ENCODE measurements at regions not wholly inside any gene's neighbourhood (a gene's known extent, or its start where the extent isn't known, plus 50 kb on each side); places are given as distances from the start of the nearest gene placed in this dataset.

DNA sequence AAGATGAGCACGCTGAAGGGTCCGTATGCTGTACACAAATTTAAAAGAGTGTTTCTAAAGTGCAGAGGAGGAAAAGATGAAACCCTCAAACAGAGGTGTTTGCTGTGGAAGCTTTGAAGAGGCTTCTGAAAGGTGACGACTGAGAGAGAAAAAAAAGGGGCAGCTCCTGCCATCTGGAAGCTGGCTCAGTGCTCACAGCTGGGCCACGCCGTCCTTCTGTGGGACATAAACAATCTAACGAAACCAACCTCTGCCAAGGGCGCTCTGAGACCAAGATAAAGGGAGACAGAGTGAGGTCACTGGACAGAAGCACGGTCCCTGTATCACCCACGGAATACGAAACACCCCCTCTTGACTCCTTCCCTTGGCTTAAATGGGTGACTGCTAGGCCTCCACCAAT is 96.3 kb upstream of the SLC6A6 start:
- H3K9me3 ChIP-seq (replicated peaks in 1 of 11), result peaks cover 0 to 9% (median 0%) of the 10 kb centered on the region in 11 experiments; a peak in 3 of 22 replicates
- H3K4me3 ChIP-seq, result no peak overlapping the region
- peaks cover 36 to 52% (median 47%) of the 10 kb centered on the region in 10 experiments for H3K4me1 ChIP-seq
- H3K27ac ChIP-seq, result no peak overlapping the region
- peaks cover 0 to 57% (median 20%) of the 10 kb centered on the region in 11 experiments; a peak in 17 of 22 replicates for H4K20me1 ChIP-seq
- no peak for TF ChIP-seq Cebpa-rat (IDR thresholded peaks at IDR 0.05)
- H3K27me3 ChIP-seq, result peaks cover 66 to 98% (median 76%) of the 10 kb centered on the region in 11 experiments
- no peaks in the 10 kb centered on the region for H3K36me3 ChIP-seq
- H3K4me2 ChIP-seq, result peak overlapping the region in 6 of 11 experiments; percentile 78 to 92 (median 86); a peak in 10 of 22 replicates
- no peak overlapping the region for H3K9ac ChIP-seq

DNA sequence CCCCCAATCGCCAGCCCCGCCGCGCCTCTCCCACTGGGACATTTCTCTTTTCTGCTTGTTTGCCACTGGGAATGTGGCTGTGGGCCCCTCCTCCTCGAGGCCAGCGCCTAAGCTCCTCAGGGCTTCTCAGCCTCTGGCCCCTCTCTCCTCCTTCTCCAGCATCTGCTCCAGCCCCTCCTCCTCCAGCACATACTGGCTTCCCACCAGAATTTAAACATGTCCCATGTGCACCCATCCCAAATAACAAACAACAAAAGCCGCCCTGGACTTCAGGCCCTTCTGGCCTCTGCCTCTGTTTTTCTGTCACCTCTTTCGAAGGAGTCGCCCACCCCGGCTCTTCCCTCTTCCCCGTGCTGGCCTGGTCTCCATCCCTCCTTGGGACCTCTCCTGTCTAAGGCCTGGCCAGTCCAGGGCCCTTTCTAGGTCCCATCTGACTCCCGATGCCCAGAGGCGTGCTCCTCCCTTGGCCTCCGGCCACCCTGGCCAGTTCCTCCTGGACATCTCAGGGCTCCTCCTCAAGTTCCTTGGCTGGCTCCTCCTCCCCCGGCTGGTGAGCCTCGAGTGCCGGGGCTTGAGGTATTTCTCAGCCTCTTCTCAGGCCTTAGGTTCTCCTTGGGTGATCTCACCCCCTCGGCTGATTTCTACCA is 94.6 kb upstream of the SLC6A6 start:
- no peak overlapping the region for H3K27ac ChIP-seq
- H3K4me2 ChIP-seq, result no peak overlapping the region
- peaks cover 53 to 96% (median 66%) of the 10 kb centered on the region in 11 experiments for H3K27me3 ChIP-seq
- TF ChIP-seq Cebpa-rat (IDR thresholded peaks at IDR 0.05), result no peak
- H3K36me3 ChIP-seq, result no peaks in the 10 kb centered on the region
- H3K4me1 ChIP-seq, result peaks cover 28 to 38% (median 33%) of the 10 kb centered on the region in 10 experiments
- no peak overlapping the region for H3K9ac ChIP-seq
- H3K4me3 ChIP-seq, result no peak overlapping the region
- peaks cover 0 to 49% (median 9%) of the 10 kb centered on the region in 11 experiments; a peak in 17 of 22 replicates for H4K20me1 ChIP-seq
- H3K9me3 ChIP-seq (replicated peaks in 1 of 11), result peaks cover 0 to 9% (median 0%) of the 10 kb centered on the region in 11 experiments; a peak in 3 of 22 replicates

DNA sequence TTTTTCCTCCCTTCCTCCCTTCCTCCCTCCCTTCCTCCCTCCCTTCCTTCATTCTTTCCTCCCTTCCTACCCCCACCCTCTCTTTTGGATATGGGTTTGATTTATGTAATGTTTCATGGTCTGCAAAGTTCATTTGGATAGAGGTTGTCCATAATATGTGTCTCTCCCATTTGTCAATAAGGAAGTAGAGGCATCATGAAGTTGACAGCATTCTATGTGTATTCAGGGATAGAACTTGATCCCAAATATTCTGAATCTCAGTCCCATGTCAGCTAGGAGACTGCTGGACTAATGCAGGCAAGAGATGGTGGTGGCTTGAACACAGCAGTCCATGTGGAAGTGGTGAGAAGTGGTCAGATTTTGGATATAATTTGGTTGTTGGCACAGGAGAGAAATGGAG is 90.7 kb upstream of the SLC6A6 start:
- peaks cover 0 to 11% (median 0%) of the 10 kb centered on the region in 11 experiments; a peak in 7 of 22 replicates for H4K20me1 ChIP-seq
- no peak overlapping the region for H3K4me3 ChIP-seq
- no peak overlapping the region for H3K27ac ChIP-seq
- peaks cover 14 to 56% (median 34%) of the 10 kb centered on the region in 11 experiments; a peak in 21 of 22 replicates for H3K27me3 ChIP-seq
- H3K9ac ChIP-seq, result no peak overlapping the region
- H3K36me3 ChIP-seq, result no peaks in the 10 kb centered on the region
- no peaks in the 10 kb centered on the region for H3K4me1 ChIP-seq
- peaks cover 0 to 9% (median 0%) of the 10 kb centered on the region in 11 experiments; a peak in 3 of 22 replicates for H3K9me3 ChIP-seq (replicated peaks in 1 of 11)
- no peak for TF ChIP-seq Cebpa-rat (IDR thresholded peaks at IDR 0.05)
- H3K4me2 ChIP-seq, result no peak overlapping the region

DNA sequence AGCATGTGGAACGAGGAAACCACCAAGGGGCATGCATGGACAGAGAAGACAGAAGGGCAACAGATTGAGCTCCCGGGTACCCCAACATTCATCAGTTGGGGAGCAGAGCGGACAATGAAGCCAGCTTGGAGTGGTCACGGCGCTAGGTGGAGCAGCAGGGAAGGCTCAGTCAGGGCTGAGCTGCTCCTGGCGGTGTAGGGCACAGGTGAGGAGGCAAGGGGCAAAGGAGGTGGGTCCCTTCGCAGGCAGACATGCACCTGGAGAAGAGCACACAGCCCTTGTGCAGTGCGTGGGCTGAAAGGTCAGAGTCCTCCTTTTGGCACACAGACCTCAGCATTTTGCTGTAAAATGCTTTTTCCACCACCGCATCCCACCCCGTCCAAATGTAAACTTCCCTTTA is 90.0 kb upstream of the SLC6A6 start:
- H3K4me2 ChIP-seq, result no peak overlapping the region
- no peak for TF ChIP-seq Cebpa-rat (IDR thresholded peaks at IDR 0.05)
- H4K20me1 ChIP-seq, result peaks cover 0 to 7% (median 0%) of the 10 kb centered on the region in 11 experiments; a peak in 7 of 22 replicates
- no peak overlapping the region for H3K27ac ChIP-seq
- no peak overlapping the region for H3K4me3 ChIP-seq
- peaks cover 0 to 9% (median 0%) of the 10 kb centered on the region in 11 experiments; a peak in 3 of 22 replicates for H3K9me3 ChIP-seq (replicated peaks in 1 of 11)
- H3K36me3 ChIP-seq, result no peaks in the 10 kb centered on the region
- no peak overlapping the region for H3K9ac ChIP-seq
- no peaks in the 10 kb centered on the region for H3K4me1 ChIP-seq
- peaks cover 7 to 50% (median 28%) of the 10 kb centered on the region in 11 experiments; a peak in 20 of 22 replicates for H3K27me3 ChIP-seq

DNA sequence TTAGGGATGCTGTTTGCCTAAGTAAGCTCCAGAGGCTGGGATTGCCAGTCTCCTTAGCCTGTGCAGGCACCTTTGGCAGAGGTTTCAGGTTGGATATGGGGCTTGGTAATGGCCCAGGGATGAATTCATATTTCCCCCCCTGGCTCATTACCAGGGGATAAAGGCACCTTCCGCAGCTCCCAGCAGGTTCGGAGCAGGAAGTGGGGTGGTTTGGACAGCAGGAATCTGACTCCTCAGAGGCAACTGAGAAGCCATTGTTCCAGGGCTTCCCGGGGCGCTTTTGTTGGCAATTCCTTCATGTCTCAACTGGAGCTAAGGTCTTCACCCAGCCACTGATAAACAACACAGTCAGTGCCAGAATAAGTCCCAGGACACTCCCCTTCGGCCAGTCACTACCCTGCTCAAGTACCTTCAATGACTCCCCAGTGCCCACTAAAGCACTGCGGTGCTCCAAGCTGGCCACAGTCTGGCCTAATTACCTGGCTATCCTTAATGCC is 85.3 kb upstream of the SLC6A6 start:
- peaks cover 0 to 6% (median 0%) of the 10 kb centered on the region in 11 experiments; a peak in 6 of 22 replicates for H3K27me3 ChIP-seq
- no peak overlapping the region for H3K9ac ChIP-seq
- no peaks in the 10 kb centered on the region for H3K36me3 ChIP-seq
- H3K4me2 ChIP-seq, result no peak overlapping the region
- H4K20me1 ChIP-seq, result peaks cover 0 to 1% (median 0%) of the 10 kb centered on the region in 11 experiments; a peak in 2 of 22 replicates
- peaks cover 3 to 17% (median 5%) of the 10 kb centered on the region in 10 experiments; a peak in 10 of 20 replicates for H3K4me1 ChIP-seq
- no peak overlapping the region for H3K4me3 ChIP-seq
- TF ChIP-seq Cebpa-rat (IDR thresholded peaks at IDR 0.05), result no peak
- H3K9me3 ChIP-seq (replicated peaks in 1 of 11), result peaks cover 0 to 11% (median 6%) of the 10 kb centered on the region in 11 experiments; a peak in 6 of 22 replicates
- H3K27ac ChIP-seq, result no peak overlapping the region

DNA sequence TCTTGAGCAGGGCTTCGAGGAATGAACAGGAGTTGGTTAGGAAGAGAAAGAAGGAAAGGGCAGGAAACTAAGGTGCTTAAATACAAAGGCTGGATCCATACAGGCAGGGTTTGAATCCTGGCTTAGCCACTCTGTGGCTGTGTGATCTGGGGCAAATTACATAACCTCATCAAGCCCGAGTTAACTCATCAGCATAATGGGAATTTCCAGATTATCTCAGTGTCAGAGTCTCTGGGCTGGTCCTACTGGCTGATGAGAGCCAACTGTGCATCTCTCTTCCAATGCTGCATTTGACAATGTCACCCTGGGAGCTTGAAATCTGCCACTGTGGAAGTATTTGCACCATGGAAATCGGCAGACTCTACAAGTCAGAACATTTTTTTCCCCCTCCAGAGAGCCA is 83.8 kb upstream of the SLC6A6 start:
- no peak overlapping the region for H3K9ac ChIP-seq
- H3K27ac ChIP-seq, result no peak overlapping the region
- H3K4me1 ChIP-seq, result peaks cover 14 to 29% (median 17%) of the 10 kb centered on the region in 10 experiments
- H3K4me3 ChIP-seq, result no peak overlapping the region
- H3K9me3 ChIP-seq (replicated peaks in 1 of 11), result peaks cover 0 to 11% (median 6%) of the 10 kb centered on the region in 11 experiments; a peak in 6 of 22 replicates
- no peaks in the 10 kb centered on the region for H4K20me1 ChIP-seq
- H3K4me2 ChIP-seq, result no peak overlapping the region
- TF ChIP-seq Cebpa-rat (IDR thresholded peaks at IDR 0.05), result no peak
- H3K36me3 ChIP-seq, result no peaks in the 10 kb centered on the region
- H3K27me3 ChIP-seq, result no peaks in the 10 kb centered on the region

DNA sequence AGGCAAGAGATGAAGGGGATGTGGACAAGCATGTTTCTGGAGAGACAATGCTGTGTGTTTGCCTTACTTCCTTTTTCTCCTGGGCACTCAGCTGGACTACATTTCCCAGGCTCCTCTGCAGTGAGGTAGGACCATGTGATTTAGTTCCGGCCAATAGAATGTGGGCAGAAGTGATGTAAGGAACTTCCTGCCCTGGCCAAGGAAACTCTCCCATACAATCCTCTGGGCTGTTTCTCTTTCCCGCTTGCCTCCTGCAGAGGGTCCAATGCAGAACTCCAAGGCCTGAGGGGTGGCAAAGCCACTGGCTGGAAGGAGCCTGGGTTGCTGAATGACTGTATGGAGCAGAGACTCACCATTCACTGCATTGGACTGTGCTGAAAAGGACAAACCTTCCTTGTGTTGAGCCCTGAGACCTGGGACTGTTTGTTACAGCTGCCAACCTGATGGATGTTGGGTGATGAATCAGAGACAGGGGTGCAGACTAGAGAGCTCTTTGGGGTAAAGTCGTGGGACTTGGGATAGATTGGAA is 82.7 kb upstream of the SLC6A6 start:
- peak overlapping the region; percentile 6 to 70 (median 48); a peak in 17 of 22 replicates for H3K27ac ChIP-seq
- H3K9me3 ChIP-seq (replicated peaks in 1 of 11), result peaks cover 0 to 11% (median 6%) of the 10 kb centered on the region in 11 experiments; a peak in 6 of 22 replicates
- peaks cover 16 to 37% (median 21%) of the 10 kb centered on the region in 10 experiments for H3K4me1 ChIP-seq
- H3K4me2 ChIP-seq, result peak overlapping the region; percentile 27 to 73 (median 48); a peak in 20 of 22 replicates
- TF ChIP-seq Cebpa-rat (IDR thresholded peaks at IDR 0.05), result no peak
- no peaks in the 10 kb centered on the region; a peak in 1 of 22 replicates for H4K20me1 ChIP-seq
- H3K9ac ChIP-seq, result peak overlapping the region in 2 of 11 experiments; percentile 12 to 15; a peak in 3 of 22 replicates
- no peaks in the 10 kb centered on the region for H3K36me3 ChIP-seq
- no peaks in the 10 kb centered on the region for H3K27me3 ChIP-seq
- H3K4me3 ChIP-seq, result peak overlapping the region in 8 of 10 experiments; percentile 1 to 50 (median 32); a peak in 9 of 20 replicates

DNA sequence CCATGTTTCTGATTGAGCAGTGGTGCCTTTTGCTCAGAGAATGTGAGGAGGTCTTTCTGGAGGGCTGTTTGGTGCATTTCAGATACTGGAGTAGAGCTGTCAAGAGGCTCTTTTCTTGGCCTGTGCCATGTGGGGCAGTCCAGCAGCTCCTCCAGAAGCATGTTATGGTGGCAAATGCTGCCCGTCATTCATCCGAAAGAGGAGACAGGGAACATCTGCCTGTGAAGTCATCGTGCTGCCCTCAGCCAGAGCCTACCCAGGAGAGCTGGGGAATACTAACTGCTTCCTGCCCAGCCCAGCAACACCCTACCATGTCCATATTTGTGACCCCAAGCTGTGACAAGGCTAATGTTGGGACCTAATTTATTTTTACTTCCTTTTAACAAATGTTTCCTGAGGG is 82.2 kb upstream of the SLC6A6 start:
- Histone ChIP-seq H3K4me1 (peaks cover 16 to 37% (median 21%) of the 10 kb centered on the region in 10 experiments), H3K9me3 (replicated peaks in 1 of 11) (peaks cover 0 to 11% (median 6%) of the 10 kb centered on the region in 11 experiments; a peak in 6 of 22 replicates), H3K4me3 (peak overlapping the region in 6 of 10 experiments; percentile 1 to 50 (median 30); a peak in 5 of 20 replicates), H3K4me2 (peak overlapping the region in 10 of 11 experiments; percentile 41 to 73 (median 48); a peak in 16 of 22 replicates), H4K20me1 (no peaks in the 10 kb centered on the region; a peak in 1 of 22 replicates), H3K36me3 (no peaks in the 10 kb centered on the region), H3K9ac (no peak overlapping the region; a peak in 1 of 22 replicates), H3K27me3 (no peaks in the 10 kb centered on the region), H3K27ac (peak overlapping the region in 10 of 11 experiments; percentile 6 to 70 (median 50); a peak in 14 of 22 replicates)
- no peak for TF ChIP-seq Cebpa-rat (IDR thresholded peaks at IDR 0.05)

DNA sequence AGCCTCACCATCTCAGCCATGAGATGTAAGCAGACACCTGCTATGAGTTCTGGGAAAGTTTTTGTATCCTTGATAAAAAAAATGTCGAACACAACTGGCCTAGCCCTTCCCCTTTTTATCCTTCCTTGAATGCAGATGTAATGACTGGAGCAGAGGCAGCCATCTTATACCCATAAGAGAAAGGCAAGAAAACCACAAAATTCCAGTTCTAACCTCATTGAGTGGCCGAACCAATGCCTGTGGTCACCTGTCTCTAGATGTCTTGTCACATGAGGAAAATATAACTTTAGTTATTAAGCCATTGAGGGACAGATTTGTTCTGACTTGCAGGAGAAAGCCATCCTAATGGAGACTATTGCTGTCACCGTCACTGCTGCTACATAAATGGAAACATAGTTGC is 80.4 kb upstream of the SLC6A6 start:
- Histone ChIP-seq H3K36me3 (no peaks in the 10 kb centered on the region), H3K27ac (no peak overlapping the region)

More for the DNA sequence above, 80.4 kb upstream of the SLC6A6 start:
- H3K4me1 ChIP-seq, result peaks cover 16 to 37% (median 21%) of the 10 kb centered on the region in 10 experiments
- no peak overlapping the region for H3K4me3 ChIP-seq
- no peaks in the 10 kb centered on the region for H3K27me3 ChIP-seq
- H3K4me2 ChIP-seq, result no peak overlapping the region
- peaks cover 0 to 11% (median 6%) of the 10 kb centered on the region in 11 experiments; a peak in 6 of 22 replicates for H3K9me3 ChIP-seq (replicated peaks in 1 of 11)
- no peak for TF ChIP-seq Cebpa-rat (IDR thresholded peaks at IDR 0.05)
- no peak overlapping the region for H3K9ac ChIP-seq
- no peaks in the 10 kb centered on the region; a peak in 1 of 22 replicates for H4K20me1 ChIP-seq
